ENCODE measurements at regions not wholly inside any gene's neighbourhood (a gene's known extent, or its start where the extent isn't known, plus 50 kb on each side); places are given as distances from the start of the nearest gene placed in this dataset.

DNA sequence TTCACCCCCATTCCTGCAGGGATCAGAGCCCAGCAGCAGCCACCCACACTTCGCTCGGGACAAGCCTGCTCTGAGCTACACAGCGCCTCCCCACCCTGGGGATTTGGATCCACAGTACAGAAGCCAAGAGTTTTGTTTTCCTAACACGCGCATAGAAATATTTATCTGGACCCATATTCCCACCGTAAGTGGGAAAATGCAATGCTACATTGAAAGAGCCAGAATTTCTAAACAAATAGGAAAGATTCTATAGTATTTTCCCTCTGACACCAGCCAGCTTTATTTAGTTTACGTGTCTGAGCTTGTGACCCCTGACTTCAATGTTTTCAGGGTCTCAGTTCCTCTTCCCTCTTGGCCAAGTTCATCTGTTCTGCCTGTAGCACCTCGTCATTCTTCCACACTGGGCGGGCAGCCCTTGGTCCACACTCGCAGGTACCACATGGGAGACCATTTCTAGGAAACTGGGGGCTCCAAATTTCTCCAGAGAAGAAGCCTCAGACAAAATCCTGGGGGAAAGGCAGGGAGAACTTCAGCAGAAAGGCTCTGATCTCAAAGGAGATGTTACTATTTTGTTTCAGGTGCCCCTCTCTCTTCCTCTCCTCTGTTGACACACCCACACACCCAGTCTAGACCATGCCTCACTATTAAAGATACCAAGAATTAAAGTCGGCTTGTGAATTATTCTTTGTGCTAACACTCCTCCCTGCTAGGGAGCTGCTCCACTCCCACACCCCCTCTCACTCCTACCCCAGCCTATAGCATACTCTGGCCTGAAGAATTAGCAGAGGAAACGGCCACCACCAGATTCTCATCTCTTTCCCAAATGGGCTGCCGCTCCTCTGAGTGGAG, 116.0 kb upstream of the PCGF5 start:
- DNase-seq (ENCODE audit: low spot score) = no peak
- TF ChIP-seq, protein P1, sequence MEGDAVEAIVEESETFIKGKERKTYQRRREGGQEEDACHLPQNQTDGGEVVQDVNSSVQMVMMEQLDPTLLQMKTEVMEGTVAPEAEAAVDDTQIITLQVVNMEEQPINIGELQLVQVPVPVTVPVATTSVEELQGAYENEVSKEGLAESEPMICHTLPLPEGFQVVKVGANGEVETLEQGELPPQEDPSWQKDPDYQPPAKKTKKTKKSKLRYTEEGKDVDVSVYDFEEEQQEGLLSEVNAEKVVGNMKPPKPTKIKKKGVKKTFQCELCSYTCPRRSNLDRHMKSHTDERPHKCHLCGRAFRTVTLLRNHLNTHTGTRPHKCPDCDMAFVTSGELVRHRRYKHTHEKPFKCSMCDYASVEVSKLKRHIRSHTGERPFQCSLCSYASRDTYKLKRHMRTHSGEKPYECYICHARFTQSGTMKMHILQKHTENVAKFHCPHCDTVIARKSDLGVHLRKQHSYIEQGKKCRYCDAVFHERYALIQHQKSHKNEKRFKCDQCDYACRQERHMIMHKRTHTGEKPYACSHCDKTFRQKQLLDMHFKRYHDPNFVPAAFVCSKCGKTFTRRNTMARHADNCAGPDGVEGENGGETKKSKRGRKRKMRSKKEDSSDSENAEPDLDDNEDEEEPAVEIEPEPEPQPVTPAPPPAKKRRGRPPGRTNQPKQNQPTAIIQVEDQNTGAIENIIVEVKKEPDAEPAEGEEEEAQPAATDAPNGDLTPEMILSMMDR (conservative IDR thresholded peaks at IDR 0.05; ENCODE audit: low read depth, low read length) = no peak
- no peak for TF ChIP-seq EZH2 (IDR thresholded peaks at IDR 0.05; ENCODE audit: borderline replicate concordance, low read depth, low read length, poor library complexity, severe bottlenecking)
- ChIA-PET CTCF (no interaction called here), POLR2A (ENCODE audit: low non-redundant PET) (no interaction called here)
- BruUV-seq (replicated peaks) = no TSS peak
- H3K27me3 ChIP-seq (replicated peaks; ENCODE audit: insufficient read depth, low read depth, low read length, poor library complexity) = peaks cover 12% of the 10 kb centered on the region
- no peaks in the 10 kb centered on the region for H3K4me1 ChIP-seq (ENCODE audit: insufficient read depth, low read length, poor library complexity, severe bottlenecking)
- no peaks in the 10 kb centered on the region for H3K9me3 ChIP-seq (ENCODE audit: low read depth, low read length, poor library complexity, severe bottlenecking)
- no peak overlapping the region for H3K27ac ChIP-seq (ENCODE audit: low read depth, low read length, poor library complexity, severe bottlenecking)
- H3K36me3 ChIP-seq (ENCODE audit: insufficient read depth, low read length, poor library complexity, severe bottlenecking) = no peaks in the 10 kb centered on the region
- no peak overlapping the region for H3K4me3 ChIP-seq (ENCODE audit: low read depth, low read length, poor library complexity, severe bottlenecking)
- intact Hi-C loops (cut with micrococcal nuclease; ENCODE audit: unreplicated experiment) = no loop called here

DNA sequence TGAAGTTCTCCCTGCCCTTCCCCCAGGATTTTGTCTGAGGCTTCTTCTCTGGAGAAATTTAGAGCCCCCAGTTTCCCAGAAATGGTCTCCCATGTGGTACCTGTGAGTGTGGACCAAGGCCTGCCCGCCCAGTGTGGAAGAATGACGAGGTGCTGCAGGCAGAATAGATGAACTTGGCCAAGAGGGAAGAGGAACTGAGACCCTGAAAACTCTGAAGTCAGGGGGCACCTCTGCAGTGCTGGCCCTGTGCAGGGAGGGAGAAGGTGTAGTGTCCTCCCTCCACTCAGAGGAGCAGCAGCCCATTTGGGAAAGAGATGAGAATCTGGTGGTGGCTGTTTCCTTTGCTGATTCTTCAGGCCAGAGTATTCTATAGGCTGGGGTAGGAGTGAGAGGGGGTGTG, 115.2 kb upstream of the PCGF5 start:
- TF ChIP-seq, protein P1 (conservative IDR thresholded peaks at IDR 0.05; ENCODE audit: low read depth, low read length) = no peak
- TF ChIP-seq EZH2 (IDR thresholded peaks at IDR 0.05; ENCODE audit: borderline replicate concordance, low read depth, low read length, poor library complexity, severe bottlenecking) = no peak
- no TSS peak for BruUV-seq (replicated peaks)
- Histone ChIP-seq H3K36me3 (ENCODE audit: insufficient read depth, low read length, poor library complexity, severe bottlenecking) (no peaks in the 10 kb centered on the region), H3K27me3 (replicated peaks; ENCODE audit: insufficient read depth, low read depth, low read length, poor library complexity) (peaks cover 12% of the 10 kb centered on the region), H3K9me3 (ENCODE audit: low read depth, low read length, poor library complexity, severe bottlenecking) (no peaks in the 10 kb centered on the region), H3K27ac (ENCODE audit: low read depth, low read length, poor library complexity, severe bottlenecking) (no peak overlapping the region), H3K4me1 (ENCODE audit: insufficient read depth, low read length, poor library complexity, severe bottlenecking) (no peaks in the 10 kb centered on the region), H3K4me3 (ENCODE audit: low read depth, low read length, poor library complexity, severe bottlenecking) (no peak overlapping the region)
- DNase-seq (ENCODE audit: low spot score) = no peak
- CTCF ChIA-PET = no interaction called here
- intact Hi-C loops (cut with micrococcal nuclease; ENCODE audit: unreplicated experiment) = no loop called here
- POLR2A ChIA-PET (ENCODE audit: low non-redundant PET) = no interaction called here

DNA sequence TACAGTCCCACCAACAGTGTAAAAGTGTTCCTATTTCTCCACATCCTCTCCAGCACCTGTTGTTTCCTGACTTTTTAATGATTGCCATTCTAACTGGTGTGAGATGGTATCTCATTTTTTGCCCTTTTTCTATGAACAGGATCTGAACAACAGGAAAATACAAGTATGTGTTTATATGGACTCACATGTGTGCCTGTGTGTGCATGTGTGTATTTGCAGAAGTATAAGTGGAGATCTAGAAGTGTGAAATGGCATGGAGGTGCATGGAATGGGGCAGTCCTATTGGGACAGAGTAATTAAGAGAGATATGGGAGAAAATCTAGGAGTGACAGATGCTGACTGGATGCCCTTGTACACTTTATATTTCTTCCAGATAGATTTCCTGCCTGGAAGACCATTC, 111.6 kb upstream of the PCGF5 start:
- CTCF ChIA-PET = no interaction called here
- intact Hi-C loops (cut with micrococcal nuclease; ENCODE audit: unreplicated experiment) = no loop called here
- POLR2A ChIA-PET (ENCODE audit: low non-redundant PET) = no interaction called here

More for the DNA sequence above, 111.6 kb upstream of the PCGF5 start:
- no peak overlapping the region for H3K4me3 ChIP-seq (ENCODE audit: low read depth, low read length, poor library complexity, severe bottlenecking)
- TF ChIP-seq, protein P1 (conservative IDR thresholded peaks at IDR 0.05; ENCODE audit: low read depth, low read length) = no peak
- no peak for TF ChIP-seq EZH2 (IDR thresholded peaks at IDR 0.05; ENCODE audit: borderline replicate concordance, low read depth, low read length, poor library complexity, severe bottlenecking)
- no peak for DNase-seq (ENCODE audit: low spot score)
- no peak overlapping the region for H3K27ac ChIP-seq (ENCODE audit: low read depth, low read length, poor library complexity, severe bottlenecking)
- H3K36me3 ChIP-seq (ENCODE audit: insufficient read depth, low read length, poor library complexity, severe bottlenecking) = no peaks in the 10 kb centered on the region
- H3K9me3 ChIP-seq (ENCODE audit: low read depth, low read length, poor library complexity, severe bottlenecking) = no peaks in the 10 kb centered on the region
- BruUV-seq (replicated peaks) = no TSS peak
- H3K27me3 ChIP-seq (replicated peaks; ENCODE audit: insufficient read depth, low read depth, low read length, poor library complexity) = peaks cover 7% of the 10 kb centered on the region
- no peaks in the 10 kb centered on the region for H3K4me1 ChIP-seq (ENCODE audit: insufficient read depth, low read length, poor library complexity, severe bottlenecking)

All from A673 (cell line).